Astrocyte of the spinal cord (primary cell): ENCODE measurements at regions not wholly inside any gene's neighbourhood (a gene's known extent, or its start where the extent isn't known, plus 50 kb on each side); places are given as distances from the start of the nearest gene placed in this dataset.
"Not testable (repeated sequence)": the region's sequence is repeated elsewhere in the genome, so short reads cannot be mapped to it uniquely, and the experiment has no call there.

Source experiments
- DNase-seq: peaks from one replicate; pipeline ENCODE4 v3.0.0; 2011; ENCODE audit warnings: low read depth, low spot score
- H3K4me3 ChIP-seq: 2 replicates; pipeline ENCODE4 v1.5.1; 2011; ENCODE audit warnings: low read depth, mild to moderate bottlenecking, low read length, moderate library complexity
- in situ Hi-C: cut with HindIII; loops from 2 replicates; pipeline ENCODE4 v1.10.0; 2017; ENCODE audit warnings: low sequenced_read_pairs
- TF ChIP-seq, protein P1 (sequence below): IDR thresholded peaks from 2 replicates; pipeline ENCODE4 v1.5.1; 2012; ENCODE audit warnings: low read depth, mild to moderate bottlenecking, low read length, inconsistent platforms

DNA sequence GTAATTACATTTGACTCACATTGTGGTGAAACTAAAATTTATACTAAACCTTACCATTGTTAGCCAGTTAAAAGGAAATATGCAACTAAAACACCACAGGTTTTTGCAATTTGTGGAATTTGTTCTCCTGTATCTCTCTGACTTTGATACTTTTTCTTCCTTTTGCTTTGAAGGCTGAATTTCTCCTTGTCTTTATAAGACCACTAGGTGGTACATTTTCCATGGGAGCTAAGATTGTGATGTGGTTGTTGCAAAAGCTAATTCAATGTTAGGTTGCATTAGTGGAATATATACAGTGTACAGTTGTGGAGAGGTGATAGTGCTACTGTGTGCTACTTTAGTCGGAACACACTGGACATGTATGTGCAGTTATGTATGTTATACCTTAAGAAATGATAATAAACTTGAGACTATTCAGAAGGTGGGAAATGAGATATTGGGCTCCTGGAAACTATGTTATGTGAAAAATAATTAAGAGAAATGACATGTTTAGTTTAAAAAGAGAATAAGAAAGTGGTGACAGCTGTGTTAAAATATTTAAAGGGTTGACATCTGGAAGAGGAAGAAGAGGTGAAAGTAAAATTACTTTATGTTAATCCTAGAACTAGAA is 70.3 kb downstream of the ARL9 start:
- in situ Hi-C loops: no loop called here
- TF ChIP-seq, protein P1, sequence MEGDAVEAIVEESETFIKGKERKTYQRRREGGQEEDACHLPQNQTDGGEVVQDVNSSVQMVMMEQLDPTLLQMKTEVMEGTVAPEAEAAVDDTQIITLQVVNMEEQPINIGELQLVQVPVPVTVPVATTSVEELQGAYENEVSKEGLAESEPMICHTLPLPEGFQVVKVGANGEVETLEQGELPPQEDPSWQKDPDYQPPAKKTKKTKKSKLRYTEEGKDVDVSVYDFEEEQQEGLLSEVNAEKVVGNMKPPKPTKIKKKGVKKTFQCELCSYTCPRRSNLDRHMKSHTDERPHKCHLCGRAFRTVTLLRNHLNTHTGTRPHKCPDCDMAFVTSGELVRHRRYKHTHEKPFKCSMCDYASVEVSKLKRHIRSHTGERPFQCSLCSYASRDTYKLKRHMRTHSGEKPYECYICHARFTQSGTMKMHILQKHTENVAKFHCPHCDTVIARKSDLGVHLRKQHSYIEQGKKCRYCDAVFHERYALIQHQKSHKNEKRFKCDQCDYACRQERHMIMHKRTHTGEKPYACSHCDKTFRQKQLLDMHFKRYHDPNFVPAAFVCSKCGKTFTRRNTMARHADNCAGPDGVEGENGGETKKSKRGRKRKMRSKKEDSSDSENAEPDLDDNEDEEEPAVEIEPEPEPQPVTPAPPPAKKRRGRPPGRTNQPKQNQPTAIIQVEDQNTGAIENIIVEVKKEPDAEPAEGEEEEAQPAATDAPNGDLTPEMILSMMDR: peak; percentile 60
- H3K4me3 ChIP-seq: no peak overlapping the region
- peak; percentile 69 for DNase-seq

GRCh38 chr4:56592417-56592816 is 86.8 kb downstream of the ARL9 start:
- in situ Hi-C loops, DNase-seq, H3K4me3 ChIP-seq: not testable (repeated sequence)
